GM21360 (cell line): ENCODE measurements at regions not wholly inside any gene's neighbourhood (a gene's known extent, or its start where the extent isn't known, plus 50 kb on each side); places are given as distances from the start of the nearest gene placed in this dataset.

Experiments
- ATAC-seq: cut with Tn5 transposase; IDR thresholded peaks from one replicate; pipeline ENCODE4 v1.9.1; 2021; ENCODE audit warnings: mild to moderate bottlenecking, moderate library complexity; ENCODE audit not compliant: unreplicated experiment

- no peak for ATAC-seq
These were observed 1540.6 kb upstream of the GBE1 start for GRCh38 chr3:83302091-83302490.

GRCh38 chr3:83317605-83318004 lies 1556.2 kb upstream of the GBE1 start:
- ATAC-seq: no peak

GRCh38 chr3:83320726-83321125 lies 1559.3 kb upstream of the GBE1 start:
- no peak for ATAC-seq

GRCh38 chr3:83321457-83321856 lies 1560.0 kb upstream of the GBE1 start:
- no peak for ATAC-seq

- no peak for ATAC-seq
These were observed 1560.4 kb upstream of the GBE1 start for GRCh38 chr3:83321891-83322290.

GRCh38 chr3:83354205-83354604 lies 1592.8 kb upstream of the GBE1 start:
- no peak for ATAC-seq

- no peak for ATAC-seq
These were observed 1565.5 kb upstream of the CADM2 start for GRCh38 chr3:83393276-83393675.

- ATAC-seq: no peak
These were observed 1554.9 kb upstream of the CADM2 start for GRCh38 chr3:83403927-83404326.

GRCh38 chr3:83426300-83426699 lies 1532.5 kb upstream of the CADM2 start:
- no peak for ATAC-seq

GRCh38 chr3:83434880-83435587 lies 1523.8 kb upstream of the CADM2 start:
- ATAC-seq: no peak

- no peak for ATAC-seq
These were observed 1520.6 kb upstream of the CADM2 start for GRCh38 chr3:83438188-83438587.

- no peak for ATAC-seq
These were observed 1505.7 kb upstream of the CADM2 start for GRCh38 chr3:83453056-83453455.

- no peak for ATAC-seq
These were observed 1504.4 kb upstream of the CADM2 start for GRCh38 chr3:83454353-83454752.

GRCh38 chr3:83457551-83457950 lies 1501.2 kb upstream of the CADM2 start:
- ATAC-seq: no peak

- ATAC-seq: no peak
These were observed 1498.7 kb upstream of the CADM2 start for GRCh38 chr3:83460052-83460451.

- ATAC-seq: no peak
These were observed 1497.4 kb upstream of the CADM2 start for GRCh38 chr3:83461411-83461810.

- no peak for ATAC-seq
These were observed 1481.2 kb upstream of the CADM2 start for GRCh38 chr3:83477563-83477962.

- ATAC-seq: no peak
These were observed 1476.3 kb upstream of the CADM2 start for GRCh38 chr3:83482402-83483070.

GRCh38 chr3:83496462-83496861 lies 1462.3 kb upstream of the CADM2 start:
- no peak for ATAC-seq

- no peak for ATAC-seq
These were observed 1460.3 kb upstream of the CADM2 start for GRCh38 chr3:83498361-83499016.

GRCh38 chr3:83500422-83500821 lies 1458.4 kb upstream of the CADM2 start:
- ATAC-seq: no peak

GRCh38 chr3:83500931-83501330 lies 1457.9 kb upstream of the CADM2 start:
- no peak for ATAC-seq
